HG02970 (cell line): ENCODE measurements at regions not wholly inside any gene's neighbourhood (a gene's known extent, or its start where the extent isn't known, plus 50 kb on each side); places are given as distances from the start of the nearest gene placed in this dataset.
"Not testable (repeated sequence)": the region's sequence is repeated elsewhere in the genome, so short reads cannot be mapped to it uniquely, and the experiment has no call there.

Source experiments
- ATAC-seq: cut with Tn5 transposase; IDR thresholded peaks from one replicate; pipeline ENCODE4 v1.9.1; 2021; ENCODE audit warnings: mild to moderate bottlenecking, moderate library complexity, moderate number of reproducible peaks; ENCODE audit not compliant: unreplicated experiment, low FRiP score

DNA sequence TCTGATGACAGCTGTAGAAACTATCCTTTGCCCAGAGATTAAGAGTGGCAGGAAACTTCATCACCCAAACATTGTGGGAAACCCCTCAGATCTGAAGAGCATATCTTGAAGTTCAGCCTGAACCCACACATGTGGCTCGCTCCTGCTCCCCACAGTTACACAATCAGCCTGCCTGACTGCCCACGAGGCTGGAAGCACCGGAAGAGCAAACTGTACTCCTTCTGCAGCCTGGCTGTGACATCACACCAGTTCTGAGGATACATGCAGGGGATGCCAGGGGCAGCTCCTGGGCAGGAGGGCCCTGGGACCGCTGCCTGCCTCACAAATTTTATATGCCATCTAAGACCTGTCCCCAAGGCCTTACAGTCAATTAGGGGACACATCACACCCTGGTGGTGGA lies 444.4 kb downstream of the BUD13 start:
- no peak for ATAC-seq

- ATAC-seq = no peak
Measured at GRCh38 chr11:116326146-116326545, 446.6 kb downstream of the BUD13 start.

GRCh38 chr11:116325247-116325646 lies 447.5 kb downstream of the BUD13 start:
- no peak for ATAC-seq

- ATAC-seq = not testable (repeated sequence)
Measured at GRCh38 chr11:116324077-116324476, 448.7 kb downstream of the BUD13 start.

DNA sequence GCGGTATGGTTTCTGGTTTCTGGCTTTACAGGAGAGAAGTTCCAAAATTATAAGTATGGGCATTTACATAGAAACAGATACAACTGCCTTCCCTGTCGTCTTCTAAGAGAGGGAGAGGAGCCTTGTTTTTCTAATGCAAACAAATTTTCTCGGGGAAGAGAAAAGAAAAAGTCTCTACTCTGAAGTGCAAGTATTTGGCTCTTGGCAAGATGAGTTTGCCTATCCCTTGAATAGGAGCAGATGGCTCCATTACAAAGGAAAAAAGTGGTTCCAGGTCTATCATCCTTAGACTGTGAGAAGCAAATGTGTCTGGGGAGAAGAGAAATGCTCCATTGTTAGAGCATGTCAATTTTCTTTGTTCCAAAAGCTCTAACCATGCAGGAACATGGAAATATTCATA lies 455.6 kb downstream of the BUD13 start:
- no peak for ATAC-seq

- ATAC-seq = no peak
Measured at GRCh38 chr11:116314006-116314405, 458.8 kb downstream of the BUD13 start.

- ATAC-seq = no peak
Measured at GRCh38 chr11:116312570-116313391, 460.0 kb downstream of the BUD13 start.

DNA sequence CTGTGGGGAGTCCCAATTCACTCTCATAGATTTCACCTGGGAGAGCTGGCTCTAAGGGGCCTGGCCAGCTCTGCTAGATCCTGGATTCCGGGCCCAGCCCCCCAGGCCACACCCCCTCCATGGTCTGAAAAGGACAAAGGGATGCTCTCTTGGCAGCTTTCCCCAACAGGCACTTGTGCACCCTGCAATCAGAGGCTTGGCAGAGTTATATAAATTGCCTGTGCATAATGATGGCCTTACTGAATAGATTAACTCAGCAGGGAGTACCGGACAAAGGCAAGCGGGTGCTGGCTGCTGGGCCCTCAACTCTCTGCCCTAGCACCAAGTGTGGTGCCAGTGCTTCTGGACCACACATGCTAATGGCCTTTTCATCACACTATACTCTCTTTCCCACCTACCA lies 461.6 kb downstream of the BUD13 start:
- no peak for ATAC-seq

GRCh38 chr11:116310698-116311097 lies 462.1 kb downstream of the BUD13 start:
- ATAC-seq = no peak

DNA sequence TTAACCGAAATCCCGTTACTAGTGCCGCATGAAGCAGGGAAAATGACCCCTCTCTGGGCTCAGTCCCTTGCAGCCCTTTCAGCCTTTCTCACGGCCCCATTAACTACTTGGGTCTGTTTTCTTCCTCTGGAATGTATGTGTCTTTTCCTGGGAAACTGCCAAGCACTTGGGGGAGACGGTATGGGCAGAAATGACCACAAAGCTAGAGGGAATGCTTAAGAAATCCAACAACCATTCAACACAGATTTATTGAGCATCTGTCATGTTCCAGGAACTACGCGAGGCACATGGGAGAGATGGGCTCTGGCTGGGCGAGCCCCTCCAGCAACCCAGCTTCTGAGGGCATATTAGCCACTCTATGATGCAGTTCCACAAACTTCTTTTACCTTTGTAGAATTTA lies 462.6 kb downstream of the BUD13 start:
- ATAC-seq = no peak

DNA sequence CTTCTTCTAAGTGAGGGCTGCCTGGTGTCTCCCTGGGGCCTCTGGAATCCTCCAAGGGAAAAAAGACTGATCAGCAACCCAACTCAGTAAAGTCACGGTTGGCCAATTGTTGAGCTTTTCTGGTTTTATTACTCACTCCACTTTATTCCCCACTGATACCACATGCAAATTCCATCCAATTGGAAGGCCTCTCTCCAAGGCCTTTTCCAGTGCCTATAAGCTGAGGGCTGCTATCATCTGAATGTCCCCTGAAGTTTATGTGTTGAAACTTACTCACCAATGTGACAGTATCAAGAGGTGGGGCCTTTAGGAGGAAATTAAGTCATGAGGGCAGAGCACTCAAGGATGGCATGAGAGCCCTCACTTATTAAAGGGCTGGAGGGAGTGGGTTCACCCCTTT lies 463.3 kb downstream of the BUD13 start:
- no peak for ATAC-seq

DNA sequence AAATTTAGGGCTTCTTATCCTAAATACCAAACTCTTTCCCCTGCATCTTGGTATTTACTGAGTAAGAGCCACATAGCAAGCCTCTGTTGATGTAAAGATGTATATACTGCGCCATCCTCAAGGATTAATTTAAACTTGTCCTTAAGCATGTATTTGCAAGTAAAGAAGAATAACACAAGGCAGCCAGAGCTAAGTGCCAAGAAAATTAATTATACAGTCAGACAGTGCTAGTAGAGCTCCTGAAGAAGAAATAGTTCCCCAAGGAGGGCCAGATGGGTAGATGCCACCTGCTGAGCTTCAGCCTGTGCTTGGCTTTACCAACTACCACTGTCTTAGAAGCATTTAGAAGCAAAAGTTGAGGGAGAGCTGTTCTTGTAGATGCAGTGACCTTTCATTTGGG lies 470.0 kb downstream of the BUD13 start:
- ATAC-seq = no peak

GRCh38 chr11:116301141-116301540 lies 471.6 kb downstream of the BUD13 start:
- ATAC-seq = no peak

DNA sequence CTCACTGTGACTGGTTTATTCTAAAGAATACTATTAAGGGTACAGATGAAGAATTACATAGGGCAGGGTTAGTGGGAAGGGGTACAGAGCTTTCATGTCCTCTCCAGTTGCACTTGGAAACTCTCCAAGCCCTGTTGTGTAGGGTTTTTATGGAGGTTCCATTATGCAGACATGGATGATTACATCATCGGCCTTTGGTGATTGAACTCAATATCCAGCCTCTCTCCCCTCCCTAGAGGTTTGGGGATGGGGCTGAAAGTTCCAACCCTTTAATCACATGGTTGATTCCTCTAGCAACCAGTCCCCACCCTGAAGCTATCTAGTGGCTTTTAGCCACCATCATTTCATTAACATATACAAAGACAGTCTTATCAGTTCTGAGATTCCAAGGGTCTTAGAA lies 472.6 kb downstream of the BUD13 start:
- no peak for ATAC-seq

- no peak for ATAC-seq
Measured at GRCh38 chr11:116294630-116295029, 478.2 kb downstream of the BUD13 start.

- ATAC-seq = no peak
Measured at GRCh38 chr11:116287866-116288265, 484.9 kb downstream of the BUD13 start.

GRCh38 chr11:116285026-116285425 lies 487.8 kb downstream of the BUD13 start:
- no peak for ATAC-seq

- ATAC-seq = no peak
Measured at GRCh38 chr11:116283300-116283699, 489.5 kb downstream of the BUD13 start.

DNA sequence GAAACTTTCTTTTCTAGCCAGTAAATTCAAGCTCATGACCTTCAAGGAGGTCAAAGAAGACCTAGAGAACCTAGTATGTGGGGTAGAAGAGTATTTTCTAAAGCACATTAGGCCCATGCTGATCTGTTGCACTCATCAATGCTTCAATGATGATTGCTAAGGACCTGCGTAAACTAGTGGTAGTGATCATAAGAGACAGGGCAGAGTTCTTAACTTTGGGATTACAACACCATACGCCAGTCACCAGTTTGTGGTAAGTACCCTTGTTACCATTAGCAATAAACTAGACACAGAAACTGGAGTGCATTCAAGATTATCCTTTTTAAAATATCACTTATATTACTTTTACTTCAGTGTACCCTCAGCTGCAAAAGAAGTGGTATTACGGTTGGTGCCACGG lies 490.3 kb downstream of the BUD13 start:
- no peak for ATAC-seq

DNA sequence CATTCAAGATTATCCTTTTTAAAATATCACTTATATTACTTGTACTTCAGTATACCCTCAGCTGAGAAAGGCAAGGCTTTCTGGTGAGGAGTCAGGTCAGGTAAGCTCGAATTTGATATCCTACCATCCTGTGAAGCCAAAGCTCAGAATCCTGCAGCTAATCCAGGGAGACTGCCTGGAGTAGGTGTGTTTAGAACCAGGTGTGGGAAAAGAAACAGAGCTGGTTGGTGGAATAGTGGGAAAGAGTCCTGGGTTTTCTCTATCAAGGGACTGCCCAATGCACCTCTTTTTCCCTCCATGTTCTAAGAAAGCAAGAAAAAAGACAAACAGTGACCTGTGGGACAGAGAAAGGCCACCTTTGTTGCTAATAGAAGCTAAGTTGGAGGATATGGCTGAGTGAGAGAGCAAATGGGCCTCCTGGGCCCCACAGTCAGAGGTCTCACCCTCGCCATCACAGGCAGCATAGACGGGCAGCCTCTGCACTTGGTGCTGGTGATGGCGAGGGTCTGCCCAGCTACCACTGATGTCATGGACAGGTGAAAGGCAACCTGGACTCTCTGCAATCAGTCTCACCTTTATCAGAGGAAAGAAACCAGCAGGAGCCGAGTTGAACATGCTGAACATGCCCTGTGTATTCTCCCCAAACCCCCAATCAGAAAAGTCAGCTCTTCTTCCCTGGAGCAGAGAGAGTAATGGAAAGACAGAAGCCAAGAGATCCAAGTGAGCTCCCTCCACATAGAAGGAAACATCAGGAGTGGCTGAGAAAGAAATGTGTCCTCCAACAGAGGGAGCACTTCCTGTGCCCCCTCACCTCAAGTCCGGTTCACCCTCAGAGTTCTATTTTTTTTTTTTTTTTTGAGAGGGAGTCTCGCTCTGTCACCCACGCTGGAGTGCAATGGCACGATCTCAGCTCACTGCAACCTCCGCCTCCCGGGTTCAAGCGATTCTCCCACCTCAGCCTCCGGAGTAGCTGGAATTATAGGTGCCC lies 491.3 kb downstream of the BUD13 start:
- ATAC-seq = no peak

DNA sequence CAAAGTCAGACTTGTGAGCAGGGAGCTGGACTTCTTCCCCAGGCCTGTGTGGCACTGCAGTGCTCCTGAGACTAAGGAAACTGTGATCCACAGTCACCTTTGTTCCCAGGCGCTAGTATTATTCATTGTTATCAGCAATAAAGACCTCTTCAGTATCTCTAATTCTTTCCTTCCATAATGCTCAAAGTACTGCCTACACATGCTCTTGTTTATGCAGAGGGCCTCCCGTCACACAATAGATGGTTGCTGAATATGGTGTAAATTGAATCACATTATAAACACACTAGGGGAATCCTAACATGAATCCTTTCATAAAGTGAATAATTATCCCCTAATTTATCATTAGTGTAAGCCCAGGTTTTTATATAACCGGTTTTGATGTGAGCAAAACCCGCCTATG lies 493.3 kb downstream of the BUD13 start:
- no peak for ATAC-seq
